DOHH2 (cell line): ENCODE measurements at regions not wholly inside any gene's neighbourhood (a gene's known extent, or its start where the extent isn't known, plus 50 kb on each side); places are given as distances from the start of the nearest gene placed in this dataset.

Source experiments
- H3F3A ChIP-seq: fragments of 200-600 bp; sonication (generic), shearing (Covaris generic); 2 replicates; pipeline ENCODE4 v1.6.0; 2016; ENCODE audit warnings: antibody characterized with exemption, mild to moderate bottlenecking; ENCODE audit not compliant: control insufficient read depth, insufficient read depth
- H3K27ac ChIP-seq: fragments of 200-600 bp; sonication (generic); 2 replicates; pipeline ENCODE4 v1.5.1; 2014; ENCODE audit warnings: low read depth, mild to moderate bottlenecking, low read length, moderate library complexity
- H3K27me3 ChIP-seq: fragments of 200-600 bp; sonication (generic); 2 replicates; pipeline ENCODE4 v1.6.1; 2014; ENCODE audit warnings: mild to moderate bottlenecking, low read length, mixed read lengths; ENCODE audit not compliant: control insufficient read depth
- H3K36me3 ChIP-seq: fragments of 200-600 bp; sonication (generic); 2 replicates; pipeline ENCODE4 v1.6.1; 2014; ENCODE audit warnings: mild to moderate bottlenecking, low read length, moderate library complexity, mixed read lengths; ENCODE audit not compliant: control insufficient read depth
- H3K4me1 ChIP-seq: fragments of 200-600 bp; sonication (generic); 2 replicates; pipeline ENCODE4 v1.6.1; 2014; ENCODE audit warnings: mild to moderate bottlenecking, low read length, mixed read lengths; ENCODE audit not compliant: control insufficient read depth
- H3K4me2 ChIP-seq: fragments of 200-600 bp; sonication (generic); 2 replicates; pipeline ENCODE4 v1.6.0; 2014; ENCODE audit warnings: mild to moderate bottlenecking, low read length, moderate library complexity
- H3K4me3 ChIP-seq: fragments of 200-600 bp; sonication (generic); 2 replicates; pipeline ENCODE4 v1.5.1; 2014; ENCODE audit warnings: mild to moderate bottlenecking, low read length, mixed read lengths
- H3K79me2 ChIP-seq: fragments of 200-600 bp; sonication (generic); 2 replicates; pipeline ENCODE4 v1.6.1; 2014; ENCODE audit warnings: mild to moderate bottlenecking, low read length, mixed read lengths; ENCODE audit not compliant: control insufficient read depth
- H3K9me2 ChIP-seq: fragments of 200-600 bp; sonication (generic); replicated peaks from 2 replicates; pipeline ENCODE4 v1.6.1; 2014; ENCODE audit warnings: mild to moderate bottlenecking, low read length, mixed read lengths; ENCODE audit not compliant: control insufficient read depth
- H3K9me3 ChIP-seq: fragments of 200-600 bp; sonication (generic); 2 replicates; pipeline ENCODE4 v1.6.1; 2014; ENCODE audit warnings: antibody characterized with exemption, low read length, mixed read lengths; ENCODE audit not compliant: control insufficient read depth, insufficient read depth
- H4K20me1 ChIP-seq: fragments of 200-600 bp; sonication (generic); 2 replicates; pipeline ENCODE4 v1.6.0; 2014; ENCODE audit warnings: low read depth, mild to moderate bottlenecking, antibody characterized with exemption, low read length, moderate library complexity; ENCODE audit not compliant: control insufficient read depth, insufficient read depth
- EZH2phosphoT487 ChIP-seq: fragments of 200-600 bp; sonication (generic); IDR thresholded peaks from 2 replicates; pipeline ENCODE4 v1.6.1; 2017; ENCODE audit warnings: borderline replicate concordance, mild to moderate bottlenecking, antibody characterized with exemption, low read length, moderate library complexity, mixed read lengths
- TF ChIP-seq, protein P1 (sequence below): fragments of 200-600 bp; sonication (generic); IDR thresholded peaks from one replicate; pipeline ENCODE4 v1.5.1; 2014; ENCODE audit warnings: antibody characterized with exemption, mild to moderate bottlenecking, low read depth, low read length; ENCODE audit not compliant: poor library complexity, severe bottlenecking

- Histone ChIP-seq H3K79me2 (no peaks in the 10 kb centered on the region), H3F3A (no peaks in the 10 kb centered on the region), H3K27ac (no peak overlapping the region), H3K27me3 (no peaks in the 10 kb centered on the region), H3K4me1 (no peaks in the 10 kb centered on the region), H3K36me3 (no peaks in the 10 kb centered on the region), H3K9me3 (peaks cover 4% of the 10 kb centered on the region; the same call in 1 of the 2 replicates), H4K20me1 (no peaks in the 10 kb centered on the region), H3K4me2 (no peak overlapping the region), H3K9me2 (no peaks in the 10 kb centered on the region), H3K4me3 (no peak overlapping the region)
- TF ChIP-seq, protein P1, sequence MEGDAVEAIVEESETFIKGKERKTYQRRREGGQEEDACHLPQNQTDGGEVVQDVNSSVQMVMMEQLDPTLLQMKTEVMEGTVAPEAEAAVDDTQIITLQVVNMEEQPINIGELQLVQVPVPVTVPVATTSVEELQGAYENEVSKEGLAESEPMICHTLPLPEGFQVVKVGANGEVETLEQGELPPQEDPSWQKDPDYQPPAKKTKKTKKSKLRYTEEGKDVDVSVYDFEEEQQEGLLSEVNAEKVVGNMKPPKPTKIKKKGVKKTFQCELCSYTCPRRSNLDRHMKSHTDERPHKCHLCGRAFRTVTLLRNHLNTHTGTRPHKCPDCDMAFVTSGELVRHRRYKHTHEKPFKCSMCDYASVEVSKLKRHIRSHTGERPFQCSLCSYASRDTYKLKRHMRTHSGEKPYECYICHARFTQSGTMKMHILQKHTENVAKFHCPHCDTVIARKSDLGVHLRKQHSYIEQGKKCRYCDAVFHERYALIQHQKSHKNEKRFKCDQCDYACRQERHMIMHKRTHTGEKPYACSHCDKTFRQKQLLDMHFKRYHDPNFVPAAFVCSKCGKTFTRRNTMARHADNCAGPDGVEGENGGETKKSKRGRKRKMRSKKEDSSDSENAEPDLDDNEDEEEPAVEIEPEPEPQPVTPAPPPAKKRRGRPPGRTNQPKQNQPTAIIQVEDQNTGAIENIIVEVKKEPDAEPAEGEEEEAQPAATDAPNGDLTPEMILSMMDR = no peak
- TF ChIP-seq EZH2phosphoT487 = no peak
Measured at GRCh38 chr19:28655054-28655453, 557.9 kb downstream of the UQCRFS1 start.

DNA sequence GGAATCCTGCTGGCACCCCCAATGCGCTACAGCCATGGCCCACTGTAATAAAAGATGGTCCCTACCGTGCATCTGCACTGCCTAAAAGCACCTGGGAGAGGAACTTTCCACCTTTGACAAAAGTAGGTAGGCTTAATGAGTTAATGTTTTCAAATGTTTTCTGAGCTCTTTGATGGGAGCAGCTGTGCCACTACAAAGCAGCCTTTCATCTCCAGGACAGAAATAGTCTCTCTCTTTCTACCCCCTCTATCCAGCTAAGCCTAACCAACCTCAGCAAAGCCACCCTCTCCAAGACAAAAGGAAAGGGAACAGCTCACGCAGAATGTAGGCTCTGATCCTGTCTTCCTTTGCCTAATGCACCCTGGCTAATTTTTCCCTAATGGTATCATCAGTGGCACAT, 560.2 kb downstream of the UQCRFS1 start:
- no peaks in the 10 kb centered on the region for H3K9me2 ChIP-seq
- no peak overlapping the region for H3K4me2 ChIP-seq
- no peaks in the 10 kb centered on the region for H3K27me3 ChIP-seq
- H4K20me1 ChIP-seq = no peaks in the 10 kb centered on the region
- no peak overlapping the region for H3K27ac ChIP-seq
- H3K79me2 ChIP-seq = no peaks in the 10 kb centered on the region
- no peaks in the 10 kb centered on the region for H3K36me3 ChIP-seq
- no peaks in the 10 kb centered on the region for H3K4me1 ChIP-seq
- TF ChIP-seq EZH2phosphoT487 = no peak
- TF ChIP-seq, protein P1 = no peak
- no peaks in the 10 kb centered on the region for H3F3A ChIP-seq
- H3K4me3 ChIP-seq = no peak overlapping the region
- H3K9me3 ChIP-seq = peaks cover 4% of the 10 kb centered on the region; the same call in 1 of the 2 replicates

DNA sequence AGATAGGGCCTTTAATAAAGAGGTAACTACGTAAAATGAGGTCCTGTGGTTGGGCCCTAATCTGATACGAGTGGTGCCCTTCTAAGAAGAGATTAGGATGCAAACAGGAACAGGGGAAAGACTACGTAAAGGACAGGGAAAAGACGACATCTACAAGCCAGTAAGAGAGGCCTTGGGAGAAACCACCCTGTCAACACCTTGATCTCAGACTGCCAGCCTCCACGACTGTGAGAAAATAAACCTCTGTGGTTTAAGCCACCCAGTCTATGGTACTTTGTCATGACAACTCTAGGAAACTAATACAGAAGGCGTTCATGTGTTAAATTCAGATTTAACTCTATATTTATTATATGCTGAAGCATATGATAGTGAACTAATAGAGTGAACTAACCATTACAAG, 566.3 kb downstream of the UQCRFS1 start:
- Histone ChIP-seq H3K27ac (no peak overlapping the region), H3F3A (no peaks in the 10 kb centered on the region), H3K4me1 (no peaks in the 10 kb centered on the region), H4K20me1 (no peaks in the 10 kb centered on the region), H3K4me3 (no peak overlapping the region), H3K4me2 (no peak overlapping the region), H3K27me3 (no peaks in the 10 kb centered on the region), H3K36me3 (no peaks in the 10 kb centered on the region), H3K9me2 (no peaks in the 10 kb centered on the region), H3K79me2 (no peaks in the 10 kb centered on the region), H3K9me3 (no peaks in the 10 kb centered on the region)
- TF ChIP-seq EZH2phosphoT487 = no peak
- TF ChIP-seq, protein P1 = no peak
